ENCODE measurements at regions not wholly inside any gene's neighbourhood (a gene's known extent, or its start where the extent isn't known, plus 50 kb on each side); places are given as distances from the start of the nearest gene placed in this dataset.

GRCh38 chr12:114480337-114481199 lies 74.6 kb upstream of the TBX5 start:
- intact Hi-C loops (cut with DNase I) = no loop called here
- Histone ChIP-seq H3K9me3 (no peaks in the 10 kb centered on the region), H3K27me3 (peaks cover 6 to 10% of the 10 kb centered on the region in 2 donors), H3K4me3 (peak overlapping the region in 2 of 3 donors; percentile 9 to 27), H3K36me3 (no peaks in the 10 kb centered on the region), H3K4me1 (peaks cover 0 to 14% (median 0%) of the 10 kb centered on the region in 4 donors), H3K27ac (no peak overlapping the region)
- DNase-seq (peak in 2 of 3 donors; percentile 31 to 48), ATAC-seq (peak; percentile 68 to 89 (median 84))
- 2% methylated on average over 33 of the region's 34 CpGs for WGBS (ENCODE audit: insufficient coverage, low coverage, low lambda C conversion rate, missing lambda C conversion rate)
- TF ChIP-seq CTCF (IDR thresholded peaks at IDR 0.05) = no peak
- no peak for TF ChIP-seq POLR2A (IDR thresholded peaks at IDR 0.05)

GRCh38 chr12:114479831-114480230 lies 73.9 kb upstream of the TBX5 start:
- no peaks in the 10 kb centered on the region for H3K9me3 ChIP-seq
- H3K27me3 ChIP-seq = peaks cover 6 to 10% of the 10 kb centered on the region in 2 donors
- WGBS (ENCODE audit: insufficient coverage, low coverage, low lambda C conversion rate, missing lambda C conversion rate) = 3% methylated on average over 22 of the region's 22 CpGs
- intact Hi-C loops (cut with DNase I) = no loop called here
- TF ChIP-seq POLR2A (IDR thresholded peaks at IDR 0.05) (no peak), CTCF (IDR thresholded peaks at IDR 0.05) (no peak)
- H3K4me1 ChIP-seq = peaks cover 0 to 14% (median 0%) of the 10 kb centered on the region in 4 donors
- H3K4me3 ChIP-seq = peak overlapping the region in 2 of 3 donors; percentile 9 to 27
- DNase-seq (no peak), ATAC-seq (peak in 2 of 4 donors; percentile 17 to 22)
- H3K27ac ChIP-seq = no peak overlapping the region
- H3K36me3 ChIP-seq = no peaks in the 10 kb centered on the region

- intact Hi-C loops (cut with DNase I) = no loop called here
- H3K27ac ChIP-seq = no peak overlapping the region
- no peaks in the 10 kb centered on the region for H3K36me3 ChIP-seq
- ATAC-seq (no peak), DNase-seq (no peak)
- peaks cover 6 to 10% of the 10 kb centered on the region in 2 donors for H3K27me3 ChIP-seq
- H3K9me3 ChIP-seq = no peaks in the 10 kb centered on the region
- H3K4me3 ChIP-seq = no peak overlapping the region
- H3K4me1 ChIP-seq = peaks cover 0 to 14% (median 0%) of the 10 kb centered on the region in 4 donors
- WGBS (ENCODE audit: insufficient coverage, low coverage, low lambda C conversion rate, missing lambda C conversion rate) = 16% methylated on average over 5 of the region's 5 CpGs
- TF ChIP-seq POLR2A (IDR thresholded peaks at IDR 0.05) (no peak), CTCF (IDR thresholded peaks at IDR 0.05) (no peak)
Measured at GRCh38 chr12:114478865-114479264, 72.9 kb upstream of the TBX5 start.

GRCh38 chr12:114477989-114478395 lies 72.0 kb upstream of the TBX5 start:
- peaks cover 0 to 14% (median 0%) of the 10 kb centered on the region in 4 donors for H3K4me1 ChIP-seq
- no peak overlapping the region for H3K4me3 ChIP-seq
- WGBS (ENCODE audit: insufficient coverage, low coverage, low lambda C conversion rate, missing lambda C conversion rate) = 10% methylated on average over 5 of the region's 5 CpGs
- H3K36me3 ChIP-seq = no peaks in the 10 kb centered on the region
- TF ChIP-seq CTCF (IDR thresholded peaks at IDR 0.05) (no peak), POLR2A (IDR thresholded peaks at IDR 0.05) (no peak)
- H3K27ac ChIP-seq = no peak overlapping the region
- no peak for DNase-seq
- H3K27me3 ChIP-seq = peaks cover 6 to 10% of the 10 kb centered on the region in 2 donors
- no peaks in the 10 kb centered on the region for H3K9me3 ChIP-seq
- no peak for ATAC-seq
- intact Hi-C loops (cut with DNase I) = no loop called here

Data from right lobe of liver (tissue), 6 donors.